ENCODE measurements at regions not wholly inside any gene's neighbourhood (a gene's known extent, or its start where the extent isn't known, plus 50 kb on each side); places are given as distances from the start of the nearest gene placed in this dataset.

DNA sequence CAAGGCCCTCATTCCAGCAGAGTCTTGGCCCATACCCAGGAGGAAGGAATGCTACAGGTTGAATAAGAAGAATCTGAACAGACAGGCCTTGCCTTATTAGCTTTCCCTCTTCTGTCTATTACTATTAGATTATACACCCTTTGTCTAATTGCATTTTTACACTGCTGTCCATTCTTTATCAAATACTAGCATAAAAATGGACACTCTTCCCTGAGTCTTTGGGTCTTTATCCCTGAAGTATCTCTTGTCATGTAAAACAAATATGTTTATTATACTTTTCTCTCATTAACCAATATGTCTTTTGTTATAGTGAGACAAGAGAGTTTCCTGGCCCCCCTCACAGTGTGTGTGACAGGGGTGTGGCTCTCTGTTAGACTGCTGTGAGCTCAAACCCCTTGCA lies 897.4 kb upstream of the SEL1L start:
- TF ChIP-seq, protein P1, sequence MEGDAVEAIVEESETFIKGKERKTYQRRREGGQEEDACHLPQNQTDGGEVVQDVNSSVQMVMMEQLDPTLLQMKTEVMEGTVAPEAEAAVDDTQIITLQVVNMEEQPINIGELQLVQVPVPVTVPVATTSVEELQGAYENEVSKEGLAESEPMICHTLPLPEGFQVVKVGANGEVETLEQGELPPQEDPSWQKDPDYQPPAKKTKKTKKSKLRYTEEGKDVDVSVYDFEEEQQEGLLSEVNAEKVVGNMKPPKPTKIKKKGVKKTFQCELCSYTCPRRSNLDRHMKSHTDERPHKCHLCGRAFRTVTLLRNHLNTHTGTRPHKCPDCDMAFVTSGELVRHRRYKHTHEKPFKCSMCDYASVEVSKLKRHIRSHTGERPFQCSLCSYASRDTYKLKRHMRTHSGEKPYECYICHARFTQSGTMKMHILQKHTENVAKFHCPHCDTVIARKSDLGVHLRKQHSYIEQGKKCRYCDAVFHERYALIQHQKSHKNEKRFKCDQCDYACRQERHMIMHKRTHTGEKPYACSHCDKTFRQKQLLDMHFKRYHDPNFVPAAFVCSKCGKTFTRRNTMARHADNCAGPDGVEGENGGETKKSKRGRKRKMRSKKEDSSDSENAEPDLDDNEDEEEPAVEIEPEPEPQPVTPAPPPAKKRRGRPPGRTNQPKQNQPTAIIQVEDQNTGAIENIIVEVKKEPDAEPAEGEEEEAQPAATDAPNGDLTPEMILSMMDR (IDR thresholded peaks at IDR 0.05; ENCODE audit: low read length), result no peak
- TF ChIP-seq EZH2 (IDR thresholded peaks at IDR 0.05; ENCODE audit: borderline replicate concordance, low read length), result no peak
